Body of pancreas (tissue), 4 donors: ENCODE measurements at regions not wholly inside any gene's neighbourhood (a gene's known extent, or its start where the extent isn't known, plus 50 kb on each side); places are given as distances from the start of the nearest gene placed in this dataset.

Experiments
- ATAC-seq: fragments of 150-250 bp; one replicate; pipeline ENCODE4 v1.9.1; 2016
- DNase-seq, 4 donors: peaks; one replicate each; pipeline ENCODE4 v3.0.0-alpha.2; 2019
- H3K27ac ChIP-seq, 4 donors: fragments of 200-600 bp; sonication (generic); 1 replicate in 3 of 4; 2 replicates in 1 of 4; pipeline versions ENCODE4 v1.5.1 to v1.6.1; 2016 to 2019; ENCODE audit warnings: mild to moderate bottlenecking in 1 of 4, mixed read lengths in 1 of 4, moderate library complexity in 1 of 4
- H3K27me3 ChIP-seq, 2 donors: fragments of 200-600 bp; sonication (generic); one replicate each; pipeline ENCODE4 v1.6.0; 2016; ENCODE audit warnings: mild to moderate bottlenecking in 1 of 2
- H3K36me3 ChIP-seq, 2 donors: fragments of 200-600 bp; sonication (generic); replicated peaks in 1 of 2; 2 replicates each; pipeline ENCODE4 v1.5.1; 2016; ENCODE audit warnings: low read depth in 2 of 2; ENCODE audit not compliant: insufficient read depth in 1 of 2
- H3K4me1 ChIP-seq: fragments of 200-600 bp; sonication (generic); one replicate; pipeline ENCODE4 v1.6.0; 2016
- H3K4me3 ChIP-seq, 2 donors: fragments of 200-600 bp; sonication (generic); 1 replicate in 1 of 2; 2 replicates in 1 of 2; pipeline ENCODE4 v1.5.1; 2016 to 2019
- H3K9me3 ChIP-seq, 3 donors: fragments of 200-600 bp; sonication (generic); 1 replicate in 2 of 3; 2 replicates in 1 of 3; pipeline ENCODE4 v1.5.1; 2016
- POLR2A ChIP-seq, 3 donors: fragments of 450-650 bp; IDR thresholded peaks; one replicate each; pipeline ENCODE4 v1.6.1; 2016; ENCODE audit warnings: antibody characterized with exemption in 3 of 3, mild to moderate bottlenecking in 2 of 3
- WGBS, 2 donors: methylation state at CpG; one replicate each; pipeline ENCODE4 v1.1.5; 2017; 5-methylcytosine and 5-hydroxymethylcytosine counted together
- intact Hi-C: fragments of 100-400 bp; cut with DNase I; formaldehyde crosslinking; loops from one replicate; pipeline ENCODE4 v1.15.1; 2023
- TF ChIP-seq, protein P1 (sequence below), 7 experiments: fragments of 450-650 bp in 4 of 7; fragments of 200-600 bp in 3 of 7; sonication (generic) in 3 of 7; IDR thresholded peaks; one replicate each; pipeline ENCODE4 v1.5.1; 2016 to 2019; ENCODE audit warnings: antibody characterized with exemption in 7 of 7

DNA sequence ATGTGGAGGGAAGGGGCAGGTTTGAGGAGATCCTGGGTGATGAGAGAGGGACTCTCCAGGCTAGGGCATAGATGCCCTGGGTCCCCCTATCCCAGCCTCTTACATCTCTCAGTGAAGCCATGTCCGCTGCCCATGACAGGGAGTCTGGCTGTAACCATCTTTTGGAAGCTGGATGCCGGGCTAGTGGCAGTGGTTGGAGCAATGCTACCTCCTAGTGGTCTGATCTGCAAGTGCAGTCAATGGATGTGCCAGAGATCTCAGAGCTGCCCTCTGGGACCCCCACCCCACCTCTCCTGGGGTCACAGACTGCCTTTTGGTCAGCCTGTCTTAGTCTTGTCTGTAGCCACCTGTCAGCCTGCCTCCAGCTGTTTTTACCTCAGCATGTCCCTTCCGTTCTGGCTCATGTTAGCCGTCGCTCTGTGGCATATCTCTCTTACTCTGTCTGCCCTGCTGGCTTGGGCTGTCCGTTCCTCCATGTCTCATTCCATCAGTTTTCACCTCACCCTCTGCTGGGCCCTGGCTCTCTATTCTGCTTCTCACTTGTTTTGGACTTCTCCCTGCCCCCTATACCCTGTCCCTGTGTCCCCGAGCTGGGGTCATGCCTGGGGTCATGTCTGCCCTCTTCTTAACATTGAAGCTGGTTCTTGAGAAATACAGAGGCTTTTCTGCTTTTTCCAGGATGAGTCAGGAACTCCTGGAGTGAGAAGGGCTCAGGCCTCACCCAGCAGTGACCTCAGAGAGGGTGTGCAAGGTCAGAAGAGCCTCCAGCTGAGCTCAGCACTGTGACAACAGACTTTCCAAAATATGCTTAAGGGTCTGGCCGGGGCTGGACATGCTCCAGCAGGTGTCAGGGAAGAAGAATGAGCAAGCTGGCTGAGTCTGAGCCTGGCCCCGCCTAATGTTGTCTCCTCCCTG, 52.0 kb upstream of the THY1 start:
- peak; percentile 61 to 71 (median 69) for DNase-seq
- H3K36me3 ChIP-seq, result no peaks in the 10 kb centered on the region
- no peaks in the 10 kb centered on the region for H3K27me3 ChIP-seq
- TF ChIP-seq POLR2A (IDR thresholded peaks at IDR 0.05), result no peak
- TF ChIP-seq, protein P1, sequence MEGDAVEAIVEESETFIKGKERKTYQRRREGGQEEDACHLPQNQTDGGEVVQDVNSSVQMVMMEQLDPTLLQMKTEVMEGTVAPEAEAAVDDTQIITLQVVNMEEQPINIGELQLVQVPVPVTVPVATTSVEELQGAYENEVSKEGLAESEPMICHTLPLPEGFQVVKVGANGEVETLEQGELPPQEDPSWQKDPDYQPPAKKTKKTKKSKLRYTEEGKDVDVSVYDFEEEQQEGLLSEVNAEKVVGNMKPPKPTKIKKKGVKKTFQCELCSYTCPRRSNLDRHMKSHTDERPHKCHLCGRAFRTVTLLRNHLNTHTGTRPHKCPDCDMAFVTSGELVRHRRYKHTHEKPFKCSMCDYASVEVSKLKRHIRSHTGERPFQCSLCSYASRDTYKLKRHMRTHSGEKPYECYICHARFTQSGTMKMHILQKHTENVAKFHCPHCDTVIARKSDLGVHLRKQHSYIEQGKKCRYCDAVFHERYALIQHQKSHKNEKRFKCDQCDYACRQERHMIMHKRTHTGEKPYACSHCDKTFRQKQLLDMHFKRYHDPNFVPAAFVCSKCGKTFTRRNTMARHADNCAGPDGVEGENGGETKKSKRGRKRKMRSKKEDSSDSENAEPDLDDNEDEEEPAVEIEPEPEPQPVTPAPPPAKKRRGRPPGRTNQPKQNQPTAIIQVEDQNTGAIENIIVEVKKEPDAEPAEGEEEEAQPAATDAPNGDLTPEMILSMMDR (IDR thresholded peaks at IDR 0.05), result peak; percentile 68 to 80 (median 71)
- peak; percentile 79 for ATAC-seq
- H3K4me1 ChIP-seq, result no peaks in the 10 kb centered on the region
- no peaks in the 10 kb centered on the region for H3K9me3 ChIP-seq
- no peak overlapping the region for H3K4me3 ChIP-seq
- WGBS, 2 donors, result 33 to 42% methylated on average over 7 to 9 of the region's 9 CpGs
- no peak overlapping the region for H3K27ac ChIP-seq
- intact Hi-C loops, result no loop called here

DNA sequence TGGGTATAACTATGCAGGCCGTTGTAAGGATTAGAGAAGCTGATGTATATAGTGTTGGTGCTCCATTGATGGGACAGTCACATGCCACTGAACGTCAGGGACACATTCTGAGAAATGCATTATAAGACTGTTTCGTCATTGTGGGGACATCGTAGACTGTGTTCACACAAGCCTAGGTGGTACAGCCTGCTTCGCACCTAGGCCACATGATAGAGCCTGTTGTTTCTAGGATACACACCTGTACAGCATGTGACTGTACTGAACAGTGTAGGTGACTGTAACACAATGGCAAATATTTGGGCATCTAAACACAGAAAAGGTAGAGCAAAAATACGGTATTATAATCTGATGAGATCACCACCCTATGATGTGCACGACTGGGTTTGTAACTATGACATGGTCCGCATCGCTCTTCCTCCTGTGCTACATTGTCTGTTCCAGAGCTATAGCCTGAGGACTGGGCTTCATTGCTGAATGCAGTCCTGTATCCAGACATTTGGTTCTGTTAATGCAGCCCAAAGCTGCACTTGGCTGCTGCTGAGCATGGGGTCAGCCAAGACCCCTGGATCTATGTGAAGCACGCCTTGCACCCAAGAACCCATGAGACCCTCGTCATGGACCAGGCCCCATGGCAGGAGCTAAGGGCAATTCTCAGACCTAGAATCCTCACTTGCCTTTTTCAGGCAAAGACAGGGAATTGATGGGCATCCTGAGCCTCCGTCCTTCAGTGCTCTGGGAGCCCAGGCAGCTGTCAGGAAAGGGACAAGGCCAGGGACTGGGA, 51.1 kb upstream of the THY1 start:
- ATAC-seq (no peak), DNase-seq (no peak)
- WGBS, 2 donors, result 71 to 74% methylated on average over 12 of the region's 12 CpGs
- intact Hi-C loops, result no loop called here
- H3K36me3 ChIP-seq, result no peaks in the 10 kb centered on the region
- H3K4me3 ChIP-seq, result no peak overlapping the region
- no peak overlapping the region for H3K27ac ChIP-seq
- no peaks in the 10 kb centered on the region for H3K9me3 ChIP-seq
- no peaks in the 10 kb centered on the region for H3K27me3 ChIP-seq
- H3K4me1 ChIP-seq, result no peaks in the 10 kb centered on the region
- TF ChIP-seq, protein P1 (IDR thresholded peaks at IDR 0.05), result no peak
- no peak for TF ChIP-seq POLR2A (IDR thresholded peaks at IDR 0.05)

GRCh38 chr11:119473226-119473625, 50.3 kb upstream of the THY1 start:
- no peaks in the 10 kb centered on the region for H3K27me3 ChIP-seq
- no peak for DNase-seq
- no peak for ATAC-seq
- no peaks in the 10 kb centered on the region for H3K4me1 ChIP-seq
- intact Hi-C loops, result no loop called here
- no peaks in the 10 kb centered on the region for H3K9me3 ChIP-seq
- WGBS, 2 donors, result 82 to 85% methylated on average over 8 to 9 of the region's 9 CpGs
- no peak for TF ChIP-seq POLR2A (IDR thresholded peaks at IDR 0.05)
- TF ChIP-seq, protein P1 (IDR thresholded peaks at IDR 0.05), result no peak
- H3K4me3 ChIP-seq, result no peak overlapping the region
- no peaks in the 10 kb centered on the region for H3K36me3 ChIP-seq
- H3K27ac ChIP-seq, result no peak overlapping the region

DNA sequence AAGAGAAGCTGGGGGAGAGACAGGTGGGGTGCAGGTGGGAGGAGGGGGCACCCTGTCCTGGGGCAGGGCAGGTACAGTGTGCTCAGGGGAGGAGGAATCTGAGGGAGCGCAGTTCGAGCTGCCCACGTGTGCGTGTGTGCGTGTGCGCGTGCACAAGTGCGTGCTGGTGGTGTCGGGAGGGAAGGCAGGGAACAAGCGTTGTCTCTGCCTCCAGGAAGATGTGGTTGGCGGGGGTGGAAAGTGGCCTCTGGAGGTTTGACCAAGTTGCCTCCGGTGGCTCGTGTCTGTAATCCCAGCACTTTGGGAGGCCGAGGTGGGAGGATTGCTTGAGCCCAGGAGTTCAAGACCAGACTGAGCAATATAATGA, 49.9 kb upstream of the THY1 start:
- no peak for ATAC-seq
- TF ChIP-seq POLR2A (IDR thresholded peaks at IDR 0.05), result no peak
- TF ChIP-seq, protein P1 (IDR thresholded peaks at IDR 0.05), result no peak
- Histone ChIP-seq H3K27me3 (no peaks in the 10 kb centered on the region), H3K4me1 (no peaks in the 10 kb centered on the region), H3K4me3 (no peak overlapping the region), H3K36me3 (no peaks in the 10 kb centered on the region), H3K27ac (no peak overlapping the region), H3K9me3 (no peaks in the 10 kb centered on the region)
- intact Hi-C loops, result no loop called here
- 88 to 89% methylated on average over 14 of the region's 14 CpGs for WGBS, 2 donors
- DNase-seq, result no peak
